ENCODE measurements at regions not wholly inside any gene's neighbourhood (a gene's known extent, or its start where the extent isn't known, plus 50 kb on each side); places are given as distances from the start of the nearest gene placed in this dataset.

GRCh38 chr18:10314066-10314465 lies 140.4 kb upstream of the APCDD1 start:
- DNase-seq (ENCODE audit: low spot score) = no peak

- no peak for DNase-seq (ENCODE audit: low spot score)
Observed at GRCh38 chr18:10315522-10315921, 138.9 kb upstream of the APCDD1 start.

- no peak for DNase-seq (ENCODE audit: low spot score)
Observed at GRCh38 chr18:10316778-10317177, 137.7 kb upstream of the APCDD1 start.

GRCh38 chr18:10317864-10318690 lies 136.4 kb upstream of the APCDD1 start:
- no peak for DNase-seq (ENCODE audit: low spot score)

- DNase-seq (ENCODE audit: low spot score) = no peak
Observed at GRCh38 chr18:10318691-10318970, 135.8 kb upstream of the APCDD1 start.

GRCh38 chr18:10319026-10319425 lies 135.4 kb upstream of the APCDD1 start:
- DNase-seq (ENCODE audit: low spot score) = no peak

- no peak for DNase-seq (ENCODE audit: low spot score)
Observed at GRCh38 chr18:10319914-10320600, 134.4 kb upstream of the APCDD1 start.

- no peak for DNase-seq (ENCODE audit: low spot score)
Observed at GRCh38 chr18:10320791-10321190, 133.6 kb upstream of the APCDD1 start.

- DNase-seq (ENCODE audit: low spot score) = no peak
Observed at GRCh38 chr18:10321576-10321975, 132.9 kb upstream of the APCDD1 start.

GRCh38 chr18:10322004-10322403 lies 132.4 kb upstream of the APCDD1 start:
- no peak for DNase-seq (ENCODE audit: low spot score)

- DNase-seq (ENCODE audit: low spot score) = no peak
Observed at GRCh38 chr18:10322435-10322834, 132.0 kb upstream of the APCDD1 start.

GRCh38 chr18:10329101-10329500 lies 125.3 kb upstream of the APCDD1 start:
- DNase-seq (ENCODE audit: low spot score) = no peak

- no peak for DNase-seq (ENCODE audit: low spot score)
Observed at GRCh38 chr18:10330428-10330827, 124.0 kb upstream of the APCDD1 start.

GRCh38 chr18:10332452-10332851 lies 122.0 kb upstream of the APCDD1 start:
- DNase-seq (ENCODE audit: low spot score) = no peak

GRCh38 chr18:10336749-10337350 lies 117.6 kb upstream of the APCDD1 start:
- no peak for DNase-seq (ENCODE audit: low spot score)

- DNase-seq (ENCODE audit: low spot score) = no peak
Observed at GRCh38 chr18:10340821-10341220, 113.6 kb upstream of the APCDD1 start.

- no peak for DNase-seq (ENCODE audit: low spot score)
Observed at GRCh38 chr18:10343778-10344177, 110.7 kb upstream of the APCDD1 start.

GRCh38 chr18:10346749-10347415 lies 107.6 kb upstream of the APCDD1 start:
- no peak for DNase-seq (ENCODE audit: low spot score)

- no peak for DNase-seq (ENCODE audit: low spot score)
Observed at GRCh38 chr18:10349561-10349960, 104.9 kb upstream of the APCDD1 start.

- DNase-seq (ENCODE audit: low spot score) = no peak
Observed at GRCh38 chr18:10350661-10351060, 103.8 kb upstream of the APCDD1 start.

- no peak for DNase-seq (ENCODE audit: low spot score)
Observed at GRCh38 chr18:10351219-10351818, 103.1 kb upstream of the APCDD1 start.

- DNase-seq (ENCODE audit: low spot score) = no peak
Observed at GRCh38 chr18:10351858-10352257, 102.6 kb upstream of the APCDD1 start.
